AG08396 (cell line): ENCODE measurements at regions not wholly inside any gene's neighbourhood (a gene's known extent, or its start where the extent isn't known, plus 50 kb on each side); places are given as distances from the start of the nearest gene placed in this dataset.

Source experiments
- DNase-seq: peaks from one replicate; pipeline ENCODE4 v3.0.0; 2012; ENCODE audit warnings: low spot score, mixed read lengths

DNA sequence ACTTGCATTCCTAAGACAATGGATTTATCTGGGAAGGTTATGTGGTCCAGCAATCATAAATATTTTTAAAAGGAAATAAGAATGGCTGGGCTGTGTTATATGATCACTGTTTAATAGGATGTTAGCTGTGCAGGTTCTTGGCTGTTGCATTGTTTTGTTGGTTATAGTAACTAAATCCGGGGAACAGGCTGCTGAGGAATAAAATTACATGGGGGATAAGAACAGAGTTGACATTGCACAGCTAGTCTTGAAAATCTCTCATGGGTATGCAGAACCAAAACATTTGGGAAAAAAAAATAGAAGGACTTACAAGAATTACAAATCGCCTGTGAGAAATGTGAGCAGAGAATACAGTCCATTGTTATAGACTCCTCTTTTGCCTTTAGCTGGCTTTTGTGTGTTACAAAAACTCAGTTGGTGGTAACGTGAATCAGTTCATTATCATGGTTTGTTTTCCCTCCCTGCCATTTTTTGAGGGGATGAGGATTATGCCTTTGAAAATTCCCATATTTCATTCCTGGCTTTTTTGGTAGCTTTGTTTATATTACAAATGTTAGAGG lies 375.3 kb upstream of the DAB2 start:
- no peak for DNase-seq

DNA sequence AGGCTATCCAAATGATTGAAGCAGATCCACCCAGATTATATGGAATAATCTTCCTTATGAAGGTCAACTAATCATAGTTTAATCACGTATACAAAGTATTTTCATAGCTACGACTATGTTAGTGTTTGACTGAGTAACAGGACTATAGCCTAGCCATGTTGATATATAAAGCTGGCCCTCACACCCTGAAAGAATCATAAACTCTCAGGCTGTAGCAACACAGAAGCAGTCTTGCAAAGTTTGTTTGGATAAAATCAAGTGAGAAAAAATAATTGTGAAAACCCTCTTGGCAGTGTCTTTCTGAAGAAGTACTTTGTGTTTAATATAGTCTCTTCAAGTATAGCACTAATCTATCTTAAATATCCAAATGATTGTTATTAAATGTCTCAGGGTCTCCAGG lies 374.5 kb upstream of the DAB2 start:
- no peak for DNase-seq

DNA sequence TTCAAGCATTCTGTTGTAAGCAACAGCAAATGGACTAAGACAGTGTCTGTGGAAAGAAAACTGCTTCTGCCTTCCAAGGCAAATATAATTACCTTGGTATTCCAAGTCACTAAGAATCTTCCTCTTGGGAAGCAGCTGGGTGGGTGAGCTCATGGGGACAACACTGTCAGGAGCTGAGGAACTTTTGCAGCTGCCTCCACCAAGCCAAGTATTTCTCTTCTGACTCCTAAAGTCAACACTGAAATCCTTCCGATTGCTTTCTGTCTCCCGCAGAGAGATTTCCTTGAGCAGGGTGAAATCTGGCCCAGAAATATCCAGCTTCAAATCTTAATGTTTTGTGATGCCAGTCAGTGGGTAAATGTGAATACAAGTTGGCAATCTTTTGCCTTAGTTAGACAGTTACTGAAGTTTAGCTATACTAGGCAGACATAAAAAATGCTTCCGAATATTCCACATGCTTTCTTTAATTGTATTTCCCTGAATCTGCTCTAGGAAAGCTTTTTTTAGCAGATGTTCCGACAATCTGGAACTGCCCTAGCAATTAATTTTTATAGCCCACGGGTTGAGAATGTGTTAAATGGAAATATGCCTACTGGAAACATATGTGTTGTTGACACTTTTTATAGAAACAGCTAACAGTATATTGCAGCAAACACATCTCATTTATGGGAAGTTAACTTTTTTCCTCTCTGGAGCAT lies 369.9 kb upstream of the DAB2 start:
- peak; percentile 24 for DNase-seq

DNA sequence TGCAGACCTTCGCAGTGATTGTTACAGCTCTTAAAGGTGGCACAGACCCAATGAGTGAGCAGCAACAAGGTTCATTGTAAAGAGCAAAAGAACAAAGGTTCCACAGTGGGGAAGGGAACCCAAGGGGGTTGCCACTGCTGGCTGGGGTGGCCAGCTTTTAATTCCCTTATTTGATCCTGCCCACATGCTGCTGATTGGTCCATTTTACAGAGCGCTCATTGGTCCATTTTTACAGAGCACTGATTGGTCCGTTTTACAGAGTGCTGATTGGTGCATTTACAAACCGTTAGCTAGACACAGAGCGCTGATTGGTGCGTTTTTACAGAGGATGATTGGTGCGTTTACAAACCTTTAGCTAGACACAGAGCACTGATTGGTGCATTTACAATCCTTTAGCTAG lies 360.6 kb upstream of the DAB2 start:
- DNase-seq: no peak

DNA sequence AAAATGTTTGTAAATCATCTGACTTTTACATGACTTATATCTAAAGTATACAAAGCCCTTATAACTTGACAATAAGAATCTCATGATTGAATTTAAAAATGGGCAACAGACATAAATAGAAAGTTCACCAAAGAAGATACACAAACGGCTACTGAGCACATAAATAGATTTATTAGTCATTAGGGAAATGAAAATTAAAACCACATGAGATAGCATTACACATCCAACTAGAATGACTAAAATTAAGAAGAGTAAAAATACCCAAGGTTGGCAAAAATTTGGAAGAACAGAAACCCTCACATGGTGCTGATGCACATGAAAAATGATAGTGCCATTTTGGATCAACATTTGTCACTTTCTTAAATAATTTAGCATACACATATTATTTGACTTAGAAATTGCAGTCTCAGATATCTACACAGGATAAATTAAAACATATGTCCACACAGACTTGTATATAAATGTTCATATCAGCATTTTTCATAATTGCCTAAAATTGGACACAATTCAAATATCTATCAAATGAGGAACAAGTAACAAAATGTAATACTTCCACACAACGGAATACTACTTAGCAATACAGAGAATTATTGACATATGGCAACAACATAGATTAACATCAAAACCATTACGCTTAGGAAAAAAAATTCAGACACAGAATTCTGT lies 359.1 kb upstream of the DAB2 start:
- DNase-seq: peak; percentile 26

DNA sequence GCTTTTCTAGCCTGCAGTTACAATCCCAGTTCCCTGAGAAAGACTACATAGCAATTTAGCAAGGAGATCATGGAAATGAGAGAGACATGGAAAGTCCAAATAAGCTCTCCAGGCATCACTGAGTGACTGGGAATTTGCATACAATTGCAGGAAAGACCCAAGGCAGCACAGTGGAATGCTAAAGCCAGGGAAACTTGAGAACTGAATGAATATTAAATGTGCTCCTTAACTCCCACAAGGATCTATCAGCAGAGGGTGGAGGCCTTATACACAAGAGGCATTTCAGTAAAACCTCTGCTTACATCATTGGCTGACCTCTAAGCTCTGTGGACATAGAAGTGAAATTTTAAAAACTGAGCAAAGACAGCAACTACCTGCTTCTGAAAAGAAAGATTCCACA lies 355.6 kb upstream of the DAB2 start:
- no peak for DNase-seq

DNA sequence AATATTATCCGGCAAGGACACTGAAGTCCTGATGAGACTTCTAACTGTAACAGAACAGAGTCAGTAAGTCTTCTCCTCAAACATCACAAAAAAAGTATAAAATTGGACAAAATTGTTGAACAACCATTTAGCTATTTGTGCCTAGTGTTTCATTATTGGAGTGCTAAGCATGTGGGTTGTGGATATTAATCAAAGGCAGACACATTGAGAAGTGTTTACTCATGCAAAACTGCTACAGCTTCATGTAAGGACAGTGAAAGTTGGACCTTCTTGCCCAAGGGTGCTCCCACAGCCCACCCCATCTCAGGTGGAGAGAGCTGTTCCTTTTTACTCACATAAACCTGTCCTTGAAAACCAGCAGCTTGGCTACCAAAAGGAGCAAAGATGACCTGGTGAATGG lies 355.1 kb upstream of the DAB2 start:
- no peak for DNase-seq

DNA sequence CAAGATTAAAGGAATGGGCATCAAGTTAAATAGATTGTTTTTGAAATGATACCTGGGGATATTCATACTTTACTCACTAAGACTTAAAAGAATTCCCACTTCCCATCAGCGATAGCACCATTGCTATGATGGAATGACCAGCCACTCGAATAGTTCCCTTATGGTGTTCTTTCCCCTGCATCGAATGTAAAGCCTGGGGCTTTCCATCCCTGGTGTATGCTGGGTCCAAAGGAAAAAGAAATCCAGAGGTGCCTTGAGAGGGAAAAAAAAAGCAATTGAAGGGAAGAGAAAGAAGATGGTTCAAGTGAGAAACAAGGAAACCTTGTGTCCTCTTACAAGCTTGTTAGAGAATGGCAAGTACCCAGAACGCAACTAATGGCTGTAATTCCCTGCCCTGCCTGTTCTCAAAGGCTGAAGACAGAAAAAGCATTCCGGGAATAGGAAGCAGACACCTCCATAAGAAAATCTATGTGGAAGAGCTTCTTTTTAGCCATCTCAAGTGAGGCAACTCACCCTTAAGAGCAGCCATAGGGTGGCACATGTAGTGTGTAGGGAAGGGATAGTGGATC lies 351.1 kb upstream of the DAB2 start:
- DNase-seq: no peak

DNA sequence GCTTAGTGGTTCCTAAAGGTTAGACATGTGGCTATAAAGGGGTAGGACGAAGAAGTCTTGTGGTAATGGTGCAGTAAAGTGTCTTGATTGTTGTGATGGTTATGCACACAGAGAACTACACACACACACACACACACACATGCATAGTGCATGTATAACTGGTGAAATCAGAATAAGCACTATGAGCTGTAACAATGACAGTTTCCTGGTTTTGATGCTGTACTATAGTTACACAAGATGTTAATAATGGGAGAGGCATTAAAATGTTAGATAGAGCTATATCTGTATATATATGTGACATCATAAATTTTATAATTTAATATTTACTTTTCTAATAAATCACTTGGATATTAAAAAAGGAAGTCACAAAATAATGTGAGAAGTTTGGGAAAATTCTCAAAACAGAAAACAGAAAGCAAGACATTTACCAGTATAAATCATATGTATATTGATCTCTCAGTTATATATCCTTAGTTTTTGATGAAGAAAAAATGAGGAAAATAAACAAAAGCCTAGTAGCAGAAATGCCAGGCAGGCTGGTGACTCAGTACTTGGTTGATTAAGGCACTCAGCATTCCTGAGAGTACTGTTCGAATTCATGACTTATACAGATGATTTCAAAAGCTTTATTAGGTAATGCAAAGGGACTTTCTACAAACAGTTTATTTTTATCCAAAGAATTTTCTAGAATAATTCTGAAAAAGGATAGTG lies 350.5 kb upstream of the DAB2 start:
- DNase-seq: peak; percentile 66

DNA sequence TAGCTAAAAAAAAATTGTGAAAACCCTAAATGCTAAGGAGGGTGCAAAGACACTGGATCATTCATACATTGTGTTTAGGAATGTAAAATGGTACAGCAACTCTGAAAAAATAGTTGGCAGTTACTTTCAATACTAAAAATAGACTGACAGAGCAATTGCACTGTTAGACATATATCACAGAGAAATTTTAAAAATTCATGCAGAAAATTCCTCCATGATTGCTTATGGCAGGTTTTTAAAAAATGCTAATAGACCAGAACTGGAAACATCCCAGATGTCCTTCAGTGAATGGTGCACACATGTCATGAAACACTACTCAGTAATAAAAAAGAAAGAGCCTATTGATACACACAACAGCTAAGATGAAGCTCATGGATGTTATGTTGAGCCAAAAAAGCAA lies 349.8 kb upstream of the DAB2 start:
- no peak for DNase-seq

DNA sequence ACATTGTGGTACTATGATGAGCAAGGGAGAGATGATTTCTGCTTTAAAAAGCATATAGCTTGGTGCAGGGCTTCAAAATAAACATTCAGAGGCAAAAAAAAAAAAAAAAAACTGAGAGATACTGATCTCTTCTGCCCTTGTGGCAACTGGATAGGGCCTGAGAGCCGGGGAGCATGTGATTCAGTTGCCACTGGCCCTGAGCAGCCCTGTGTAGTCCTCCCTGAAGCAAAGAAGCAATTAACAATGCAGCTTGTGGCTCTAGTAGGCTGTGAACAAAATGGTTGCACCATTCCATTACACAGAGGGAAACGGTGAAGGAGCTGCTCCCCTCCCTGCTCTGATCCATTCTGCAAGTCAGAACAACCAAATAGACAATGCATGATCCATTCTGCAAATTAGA lies 347.5 kb upstream of the DAB2 start:
- DNase-seq: no peak

DNA sequence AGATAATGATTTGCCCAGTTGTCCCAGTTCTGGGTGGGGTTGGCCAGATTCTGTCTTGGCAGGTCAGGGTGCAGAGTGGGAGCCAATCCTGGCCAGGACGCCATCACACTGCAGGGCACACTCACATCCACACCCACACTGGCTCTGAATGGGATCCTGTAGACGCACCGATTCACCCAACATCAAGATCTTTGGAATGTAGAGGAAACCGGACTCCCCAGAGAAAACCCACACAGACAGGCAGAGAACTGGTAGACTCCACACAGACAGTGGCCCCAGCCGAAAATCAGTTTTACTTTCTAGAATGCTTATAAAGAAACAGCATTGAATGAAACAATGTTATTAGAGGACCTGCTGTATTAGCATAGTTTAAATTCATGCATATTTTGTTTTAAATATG lies 343.1 kb upstream of the DAB2 start:
- no peak for DNase-seq

DNA sequence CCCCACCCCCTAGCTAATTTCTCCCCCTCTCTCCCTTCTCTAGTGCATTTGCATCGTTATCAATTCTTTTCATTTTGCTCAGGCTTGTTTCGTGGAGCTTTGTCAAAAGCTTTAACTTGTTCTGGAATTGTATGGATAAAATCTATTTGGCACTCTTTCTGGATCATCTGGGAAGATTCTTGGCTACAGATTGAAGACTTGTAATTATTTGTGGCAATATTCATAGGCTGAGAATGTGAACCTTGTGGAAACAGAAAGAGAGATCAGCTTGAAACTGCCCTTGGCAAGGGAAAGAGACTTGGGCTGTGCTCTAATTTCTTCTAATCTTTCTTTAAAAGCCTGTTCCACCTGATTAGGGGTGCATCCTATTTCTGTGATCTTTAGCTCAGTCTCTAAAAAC lies 340.6 kb upstream of the DAB2 start:
- peak; percentile 28 for DNase-seq

DNA sequence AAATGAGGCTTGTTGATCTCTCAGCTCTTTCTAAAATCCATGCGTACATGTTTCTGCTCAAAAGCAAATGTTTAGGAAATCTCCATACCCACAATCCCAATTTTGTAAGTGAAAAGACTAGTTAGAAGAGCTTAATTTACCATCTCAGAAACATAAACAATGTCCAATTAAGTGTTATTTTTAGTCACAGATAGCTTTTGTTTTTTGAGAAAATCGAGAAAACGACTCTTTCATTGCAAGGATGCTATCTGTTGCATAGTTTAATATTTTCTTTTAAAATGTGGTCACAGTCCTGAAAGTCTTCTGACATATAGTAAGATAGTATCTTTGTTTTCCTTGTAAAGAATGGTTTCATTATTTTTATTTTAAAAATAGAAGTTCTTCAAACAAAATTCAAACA lies 338.0 kb upstream of the DAB2 start:
- DNase-seq: no peak

DNA sequence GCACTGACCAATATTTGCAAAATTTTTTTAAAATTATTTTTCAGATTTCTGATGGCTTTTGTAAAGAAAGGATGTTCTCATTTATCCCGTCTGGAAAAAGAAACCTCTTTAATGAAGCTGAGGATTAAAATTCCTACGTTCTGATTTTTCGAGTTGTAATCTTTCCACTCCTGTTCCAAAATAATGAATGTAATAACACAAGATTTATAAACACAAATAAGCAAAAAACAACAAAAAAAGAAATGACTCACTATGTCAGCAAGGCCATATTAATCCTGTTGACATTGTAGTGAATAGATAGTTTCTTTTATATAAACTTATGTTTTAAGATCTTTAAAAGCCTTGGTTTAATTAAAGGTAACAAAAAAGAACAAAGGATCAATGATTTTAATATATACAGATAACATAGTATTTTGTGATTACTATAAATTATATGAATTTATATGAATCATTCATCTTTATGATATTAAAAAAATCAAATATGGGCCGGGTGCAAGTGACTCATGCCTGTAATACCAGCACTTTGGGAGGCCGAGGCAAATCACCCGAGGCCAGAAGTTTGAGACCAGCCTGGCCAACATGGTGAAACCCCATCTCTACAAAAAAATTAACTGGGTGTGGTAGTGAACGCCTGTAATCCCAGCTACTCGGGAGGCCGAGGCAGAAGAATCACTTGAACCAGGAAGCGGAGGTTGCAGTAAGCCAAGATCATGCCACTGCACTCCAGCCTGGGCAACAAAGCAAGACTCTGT lies 336.6 kb upstream of the DAB2 start:
- DNase-seq: no peak

DNA sequence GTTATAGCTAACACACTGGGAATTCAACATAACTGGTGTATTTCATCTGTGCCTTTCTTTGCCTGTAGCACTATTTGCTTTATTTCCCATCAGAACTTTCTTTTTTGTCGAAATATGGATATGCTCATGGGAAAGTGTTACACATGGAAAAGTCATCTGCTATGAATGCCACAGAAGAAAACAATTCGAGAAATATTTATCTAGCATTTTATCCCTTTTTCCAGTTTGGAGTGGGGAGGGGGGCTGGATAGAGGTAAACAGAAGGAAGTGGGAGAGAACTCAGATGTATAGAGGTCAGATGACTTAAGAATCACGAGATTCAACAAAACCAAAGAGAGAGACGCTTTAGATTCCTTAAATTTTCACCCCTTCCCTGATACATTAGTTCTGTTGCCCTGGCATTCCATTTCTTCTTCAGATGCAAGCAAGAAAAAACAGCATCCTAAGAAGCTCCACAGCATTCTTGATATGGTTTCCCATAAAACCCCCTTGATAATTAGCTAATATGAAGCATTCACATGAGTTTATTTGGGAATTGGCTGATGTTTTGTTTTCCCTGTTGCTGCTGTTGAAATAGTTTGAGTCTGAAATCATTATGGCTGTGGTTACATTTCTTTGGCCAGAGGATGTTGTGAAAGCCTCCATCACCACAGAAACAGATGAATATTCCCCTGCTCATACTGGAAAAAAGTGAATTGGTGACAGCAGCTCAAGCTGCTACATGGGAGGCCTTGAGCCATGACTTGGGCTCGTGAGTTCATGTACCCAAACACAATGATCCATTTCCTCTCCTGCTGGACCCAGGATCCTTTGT lies 335.8 kb upstream of the DAB2 start:
- peak; percentile 58 for DNase-seq

DNA sequence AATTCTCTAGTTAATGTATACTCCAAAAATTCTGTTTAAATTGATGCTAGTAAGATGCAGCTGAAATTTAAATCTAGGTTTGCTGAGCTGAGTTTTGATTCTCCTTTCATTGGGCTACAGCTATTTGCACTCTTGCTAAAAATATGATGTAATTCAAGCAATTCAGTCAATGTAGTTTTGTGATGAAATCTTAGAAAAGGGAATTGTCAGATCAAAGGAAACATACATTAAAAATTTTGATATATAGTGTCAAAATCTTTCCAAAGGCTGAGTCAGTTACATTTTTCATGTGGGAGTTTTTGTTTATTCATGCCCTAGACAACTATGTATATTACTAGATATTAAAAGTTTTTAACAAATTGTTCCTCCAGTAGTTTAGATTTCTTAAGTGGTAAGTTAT lies 334.9 kb upstream of the DAB2 start:
- no peak for DNase-seq

DNA sequence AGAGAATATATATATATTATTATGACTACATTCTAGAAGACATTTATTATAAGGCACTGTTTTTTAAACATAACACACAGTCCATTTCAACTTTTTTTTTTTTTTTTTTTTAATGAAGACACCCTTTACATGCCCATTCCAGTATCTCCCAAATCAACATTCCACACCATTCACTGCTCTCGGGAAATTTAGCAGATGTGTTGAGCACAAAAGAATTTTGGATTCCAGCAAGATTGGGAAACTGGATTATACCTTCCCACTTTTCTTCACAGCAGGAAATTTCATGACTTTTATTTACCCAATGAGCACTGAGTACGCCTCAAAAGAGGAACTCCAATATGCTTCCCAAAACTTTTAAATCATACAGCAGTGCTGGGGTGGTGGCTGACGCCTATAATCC lies 333.6 kb upstream of the DAB2 start:
- DNase-seq: no peak

DNA sequence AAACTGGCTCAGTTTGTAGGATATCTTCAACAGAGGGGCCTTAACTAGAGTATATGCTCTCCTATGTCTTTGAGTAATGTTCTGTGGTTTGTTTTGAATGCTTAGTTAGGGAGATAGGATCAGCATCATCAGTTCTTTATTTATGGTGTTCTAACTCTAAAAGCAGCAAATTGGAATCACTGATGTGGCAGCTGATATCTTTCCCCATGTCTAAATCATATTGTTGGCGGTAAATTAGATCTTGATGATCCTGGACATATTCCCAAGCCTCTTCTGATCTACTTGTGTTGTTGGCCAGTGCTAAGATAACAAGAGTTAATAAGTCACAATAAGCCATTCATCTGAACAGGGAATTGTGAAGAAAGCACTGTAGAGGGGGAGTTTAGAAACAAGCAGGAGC lies 332.4 kb upstream of the DAB2 start:
- DNase-seq: no peak

DNA sequence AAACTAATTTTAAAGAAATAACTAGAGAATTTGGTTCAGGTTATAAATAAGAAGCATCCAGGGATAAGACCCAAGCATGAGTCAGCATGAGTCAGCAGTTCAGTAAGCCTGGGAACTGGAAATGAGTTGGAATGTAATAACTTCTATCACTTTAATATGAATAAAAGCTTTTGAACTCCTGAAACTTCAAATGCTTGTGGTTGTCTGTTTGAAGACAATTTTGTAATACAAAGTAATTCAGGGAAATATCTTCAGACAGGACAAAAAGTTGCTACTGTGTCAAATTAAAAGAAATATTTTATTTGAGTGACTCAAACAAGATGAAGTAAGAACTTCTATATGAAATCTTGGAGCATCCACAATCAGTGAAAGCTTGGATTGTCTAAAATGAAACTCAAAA lies 331.2 kb upstream of the DAB2 start:
- peak; percentile 34 for DNase-seq

DNA sequence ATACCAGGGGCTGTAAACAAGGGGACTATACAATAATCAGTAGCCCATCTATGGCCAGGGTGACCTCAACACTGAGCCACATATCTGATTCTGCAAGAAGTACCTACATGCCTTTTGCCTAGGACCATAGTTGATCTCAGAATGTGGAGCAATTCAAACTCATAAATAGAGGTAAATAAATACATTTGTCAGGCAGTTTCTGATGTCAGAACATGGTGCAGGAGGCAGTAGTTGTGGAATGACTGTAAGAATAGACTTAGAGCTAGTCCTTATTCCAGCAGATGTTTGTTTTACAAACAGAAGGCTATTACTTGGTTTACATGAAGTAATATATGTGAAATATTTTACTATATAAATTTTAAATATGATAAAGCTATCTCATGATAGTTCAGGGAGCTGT lies 330.7 kb upstream of the DAB2 start:
- no peak for DNase-seq
